GM12865 (cell line): ENCODE measurements at regions not wholly inside any gene's neighbourhood (a gene's known extent, or its start where the extent isn't known, plus 50 kb on each side); places are given as distances from the start of the nearest gene placed in this dataset.

Experiments
- DNase-seq: peaks from one replicate; pipeline ENCODE4 v3.0.0; 2010; ENCODE audit warnings: low read depth
- H3K4me3 ChIP-seq: 2 replicates; pipeline ENCODE4 v1.5.1; 2011; ENCODE audit warnings: mild to moderate bottlenecking, low read depth, low read length, control low read depth
- CTCF ChIP-seq: IDR thresholded peaks from 2 replicates; pipeline ENCODE4 v1.5.1; 2011; ENCODE audit warnings: low read length, control low read depth, low read depth, inconsistent platforms; ENCODE audit not compliant: insufficient read depth; ENCODE audit errors: missing control alignments

GRCh38 chr3:105987809-105988208 is 119.0 kb upstream of the CBLB start:
- no peak for DNase-seq
- no peak overlapping the region for H3K4me3 ChIP-seq
- no peak for TF ChIP-seq CTCF

- TF ChIP-seq CTCF: no peak
- no peak overlapping the region for H3K4me3 ChIP-seq
- no peak for DNase-seq
Measured at GRCh38 chr3:105988540-105989212, 119.9 kb upstream of the CBLB start.

- DNase-seq: no peak
- no peak for TF ChIP-seq CTCF
- H3K4me3 ChIP-seq: no peak overlapping the region
Measured at GRCh38 chr3:105996781-105997180, 128.0 kb upstream of the CBLB start.

- TF ChIP-seq CTCF: no peak
- H3K4me3 ChIP-seq: no peak overlapping the region
- no peak for DNase-seq
Measured at GRCh38 chr3:105997466-105997799, 128.6 kb upstream of the CBLB start.

- TF ChIP-seq CTCF: no peak
- H3K4me3 ChIP-seq: no peak overlapping the region
- no peak for DNase-seq
Measured at GRCh38 chr3:105997800-105998526, 129.2 kb upstream of the CBLB start.

- DNase-seq: no peak
- H3K4me3 ChIP-seq: no peak overlapping the region
- TF ChIP-seq CTCF: no peak
Measured at GRCh38 chr3:105999856-106000255, 131.0 kb upstream of the CBLB start.

- no peak for DNase-seq
- TF ChIP-seq CTCF: no peak
- H3K4me3 ChIP-seq: no peak overlapping the region
Measured at GRCh38 chr3:106001923-106002322, 133.1 kb upstream of the CBLB start.
